GM06990 (cell line): ENCODE measurements at regions not wholly inside any gene's neighbourhood (a gene's known extent, or its start where the extent isn't known, plus 50 kb on each side); places are given as distances from the start of the nearest gene placed in this dataset.

Experiments used
- DNase-seq: peaks from one replicate; pipeline ENCODE4 v3.0.0-alpha.2; 2011; ENCODE audit not compliant: insufficient read length; ENCODE audit errors: extremely low read depth
- H3K27me3 ChIP-seq: replicated peaks from 2 replicates; pipeline ENCODE4 v1.6.0; 2011; ENCODE audit warnings: low read length; ENCODE audit not compliant: control insufficient read depth, insufficient read depth
- H3K36me3 ChIP-seq: 2 replicates; pipeline ENCODE4 v1.5.1; 2011; ENCODE audit warnings: low read length; ENCODE audit not compliant: control insufficient read depth, insufficient read depth
- H3K4me3 ChIP-seq: replicated peaks from 2 replicates; pipeline ENCODE4 v1.5.1; 2011; ENCODE audit warnings: low read depth, mild to moderate bottlenecking, control low read depth, low read length
- CTCF ChIP-seq: IDR thresholded peaks from 2 replicates; pipeline ENCODE4 v1.5.1; 2011; ENCODE audit warnings: low read length, control low read depth, mild to moderate bottlenecking, inconsistent platforms; ENCODE audit not compliant: insufficient read depth, poor library complexity, severe bottlenecking

- no peak overlapping the region for H3K4me3 ChIP-seq
- no peaks in the 10 kb centered on the region for H3K27me3 ChIP-seq
- TF ChIP-seq CTCF: no peak
- H3K36me3 ChIP-seq: no peaks in the 10 kb centered on the region
- no peak for DNase-seq
Observed at GRCh38 chr6:95099410-95099809, 477.9 kb upstream of the MANEA start.

- no peak for DNase-seq
- Histone ChIP-seq H3K4me3 (no peak overlapping the region), H3K36me3 (no peaks in the 10 kb centered on the region), H3K27me3 (no peaks in the 10 kb centered on the region)
- no peak for TF ChIP-seq CTCF
Observed at GRCh38 chr6:95109212-95109611, 468.1 kb upstream of the MANEA start.

GRCh38 chr6:95110767-95111166 is 466.6 kb upstream of the MANEA start:
- no peak overlapping the region for H3K4me3 ChIP-seq
- no peak for DNase-seq
- no peaks in the 10 kb centered on the region for H3K36me3 ChIP-seq
- no peak for TF ChIP-seq CTCF
- no peaks in the 10 kb centered on the region for H3K27me3 ChIP-seq

GRCh38 chr6:95117236-95117635 is 460.1 kb upstream of the MANEA start:
- TF ChIP-seq CTCF: no peak
- Histone ChIP-seq H3K27me3 (no peaks in the 10 kb centered on the region), H3K4me3 (no peak overlapping the region), H3K36me3 (no peaks in the 10 kb centered on the region)
- DNase-seq: no peak

- Histone ChIP-seq H3K27me3 (no peaks in the 10 kb centered on the region), H3K4me3 (no peak overlapping the region), H3K36me3 (no peaks in the 10 kb centered on the region)
- TF ChIP-seq CTCF: no peak
- no peak for DNase-seq
Observed at GRCh38 chr6:95119927-95120326, 457.4 kb upstream of the MANEA start.

GRCh38 chr6:95120984-95121383 is 456.4 kb upstream of the MANEA start:
- no peaks in the 10 kb centered on the region for H3K27me3 ChIP-seq
- no peak overlapping the region for H3K4me3 ChIP-seq
- TF ChIP-seq CTCF: no peak
- DNase-seq: no peak
- no peaks in the 10 kb centered on the region for H3K36me3 ChIP-seq
